SK-N-SH (cell line): ENCODE measurements at regions not wholly inside any gene's neighbourhood (a gene's known extent, or its start where the extent isn't known, plus 50 kb on each side); places are given as distances from the start of the nearest gene placed in this dataset.
"Not testable (repeated sequence)": the region's sequence is repeated elsewhere in the genome, so short reads cannot be mapped to it uniquely, and the experiment has no call there.

ENCODE experiments used
- CTCF ChIP-seq: fragments of 200-600 bp; sonication (generic); IDR thresholded peaks from 2 replicates; pipeline ENCODE4 v1.6.1; 2017; ENCODE audit warnings: antibody characterized with exemption, mild to moderate bottlenecking, moderate library complexity
- ELF1 ChIP-seq: IDR thresholded peaks from 2 replicates; pipeline ENCODE4 v1.4.0; 2012
- EP300 ChIP-seq, 2 experiments: IDR thresholded peaks; 2 replicates each; pipeline versions ENCODE4 v1.4.0 to v1.6.1; 2012; ENCODE audit warnings: borderline replicate concordance in 1 of 2, low read depth in 1 of 2, low read length in 1 of 2
- EZH2phosphoT487 ChIP-seq: fragments of 200-600 bp; sonication (generic); IDR thresholded peaks from 2 replicates; pipeline ENCODE4 v1.6.1; 2017; ENCODE audit warnings: low read depth, mixed run types, mild to moderate bottlenecking, antibody characterized with exemption, moderate library complexity, borderline replicate concordance
- GATA2 ChIP-seq: sonication (generic); formaldehyde crosslinking; IDR thresholded peaks from 2 replicates; pipeline ENCODE4 v1.5.0; 2020; ENCODE audit warnings: mild to moderate bottlenecking, missing genetic modification reagents
- MAX ChIP-seq: IDR thresholded peaks from 2 replicates; pipeline ENCODE4 v1.4.0; 2012; ENCODE audit warnings: low read depth
- MXI1 ChIP-seq: IDR thresholded peaks from 2 replicates; pipeline ENCODE4 v1.6.1; 2012; ENCODE audit warnings: mild to moderate bottlenecking, low read depth, low read length, improper control_type of control experiment
- PBX3 ChIP-seq: IDR thresholded peaks from 2 replicates; pipeline ENCODE4; 2012
- POLR2AphosphoS5 ChIP-seq: IDR thresholded peaks from 2 replicates; pipeline ENCODE4 v1.6.1; 2012; ENCODE audit warnings: low read depth, low read length
- RAD21 ChIP-seq: IDR thresholded peaks from 2 replicates; pipeline ENCODE4 v1.6.1; 2012; ENCODE audit warnings: mild to moderate bottlenecking, low read length
- SMC3 ChIP-seq: IDR thresholded peaks from 2 replicates; pipeline ENCODE4 v1.6.1; 2012; ENCODE audit warnings: low read depth, low read length, improper control_type of control experiment
- TAF1 ChIP-seq: IDR thresholded peaks from 2 replicates; pipeline ENCODE4 v1.6.1; 2012; ENCODE audit warnings: low read depth, mild to moderate bottlenecking, low read length, moderate library complexity, borderline replicate concordance
- TEAD4 ChIP-seq: IDR thresholded peaks from 2 replicates; pipeline ENCODE4 v1.4.0; 2012; ENCODE audit warnings: mild to moderate bottlenecking, borderline replicate concordance; ENCODE audit not compliant: insufficient read depth

- TF ChIP-seq EP300 (IDR thresholded peaks at IDR 0.05; ENCODE audit: borderline replicate concordance in 1 of 2, low read depth in 1 of 2, low read length in 1 of 2); GATA2 (CRISPR knock-in tag); CTCF; POLR2AphosphoS5; RAD21; TEAD4; MAX; TAF1; EZH2phosphoT487; ELF1; MXI1; PBX3; SMC3: not testable (repeated sequence)
Measured at GRCh38 chr12:76933392-76933791, 54.6 kb upstream of the CSRP2 start.
